ENCODE measurements at regions not wholly inside any gene's neighbourhood (a gene's known extent, or its start where the extent isn't known, plus 50 kb on each side); places are given as distances from the start of the nearest gene placed in this dataset.
A peak's percentile ranks its signal among the peaks of the same experiment; 100 is the strongest.

DNA sequence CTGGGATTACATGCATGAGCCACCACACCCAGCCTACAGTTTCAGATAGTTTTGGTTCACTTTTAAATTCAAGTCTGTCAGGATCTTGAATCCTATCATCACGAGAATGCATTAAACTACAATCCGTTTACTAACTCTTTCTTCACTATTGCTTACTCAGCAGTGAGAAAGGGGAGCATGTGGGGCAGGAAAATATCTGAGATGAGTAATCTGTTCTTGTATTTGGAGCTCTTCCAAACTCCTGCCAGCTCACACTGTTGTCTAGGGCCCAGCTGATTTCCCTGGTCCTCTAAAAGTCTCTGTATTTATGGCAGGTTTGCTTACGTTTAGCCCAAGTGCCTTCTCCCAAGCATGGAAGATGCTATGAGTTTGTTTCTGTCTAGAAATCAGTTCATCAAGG is 152.2 kb downstream of the FGF18 start:
- intact Hi-C loops (cut with micrococcal nuclease; ENCODE audit: unreplicated experiment), result no loop called here

GRCh38 chr5:171573021-171573420 is 153.6 kb downstream of the FGF18 start:
- peaks cover 10% of the 10 kb centered on the region for H3K9me3 ChIP-seq (ENCODE audit: low read depth, low read length, poor library complexity, severe bottlenecking)
- BruUV-seq (replicated peaks), result no TSS peak
- TF ChIP-seq CTCF (conservative IDR thresholded peaks at IDR 0.05; ENCODE audit: low read depth, low read length) (no peak), EZH2 (IDR thresholded peaks at IDR 0.05; ENCODE audit: borderline replicate concordance, low read depth, low read length, poor library complexity, severe bottlenecking) (no peak)
- ChIA-PET POLR2A (ENCODE audit: low non-redundant PET) (no interaction called here), CTCF (no interaction called here)
- H3K4me3 ChIP-seq (ENCODE audit: low read depth, low read length, poor library complexity, severe bottlenecking), result no peak overlapping the region
- intact Hi-C loops (cut with micrococcal nuclease; ENCODE audit: unreplicated experiment), result no loop called here
- H3K27me3 ChIP-seq (replicated peaks; ENCODE audit: insufficient read depth, low read depth, low read length, poor library complexity), result no peaks in the 10 kb centered on the region
- no peak for DNase-seq (ENCODE audit: low spot score)
- no peak overlapping the region for H3K27ac ChIP-seq (ENCODE audit: low read depth, low read length, poor library complexity, severe bottlenecking)
- no peaks in the 10 kb centered on the region for H3K4me1 ChIP-seq (ENCODE audit: insufficient read depth, low read length, poor library complexity, severe bottlenecking)
- H3K36me3 ChIP-seq (ENCODE audit: insufficient read depth, low read length, poor library complexity, severe bottlenecking), result no peaks in the 10 kb centered on the region

More for the DNA sequence above, 152.2 kb downstream of the FGF18 start:
- peak; percentile 29 for DNase-seq (ENCODE audit: low spot score)
- no peaks in the 10 kb centered on the region for H3K4me1 ChIP-seq (ENCODE audit: insufficient read depth, low read length, poor library complexity, severe bottlenecking)
- no peak overlapping the region for H3K27ac ChIP-seq (ENCODE audit: low read depth, low read length, poor library complexity, severe bottlenecking)
- H3K27me3 ChIP-seq (replicated peaks; ENCODE audit: insufficient read depth, low read depth, low read length, poor library complexity), result no peaks in the 10 kb centered on the region
- ChIA-PET CTCF (no interaction called here), POLR2A (ENCODE audit: low non-redundant PET) (no interaction called here)
- peaks cover 10% of the 10 kb centered on the region for H3K9me3 ChIP-seq (ENCODE audit: low read depth, low read length, poor library complexity, severe bottlenecking)
- H3K4me3 ChIP-seq (ENCODE audit: low read depth, low read length, poor library complexity, severe bottlenecking), result no peak overlapping the region
- no peaks in the 10 kb centered on the region for H3K36me3 ChIP-seq (ENCODE audit: insufficient read depth, low read length, poor library complexity, severe bottlenecking)
- BruUV-seq (replicated peaks), result no TSS peak
- TF ChIP-seq CTCF (conservative IDR thresholded peaks at IDR 0.05; ENCODE audit: low read depth, low read length), result no peak
- TF ChIP-seq EZH2 (IDR thresholded peaks at IDR 0.05; ENCODE audit: borderline replicate concordance, low read depth, low read length, poor library complexity, severe bottlenecking), result no peak

GRCh38 chr5:171573451-171574225 is 154.2 kb downstream of the FGF18 start:
- H3K36me3 ChIP-seq (ENCODE audit: insufficient read depth, low read length, poor library complexity, severe bottlenecking), result no peaks in the 10 kb centered on the region
- intact Hi-C loops (cut with micrococcal nuclease; ENCODE audit: unreplicated experiment), result no loop called here
- ChIA-PET POLR2A (ENCODE audit: low non-redundant PET) (no interaction called here), CTCF (no interaction called here)
- H3K27me3 ChIP-seq (replicated peaks; ENCODE audit: insufficient read depth, low read depth, low read length, poor library complexity), result no peaks in the 10 kb centered on the region
- TF ChIP-seq EZH2 (IDR thresholded peaks at IDR 0.05; ENCODE audit: borderline replicate concordance, low read depth, low read length, poor library complexity, severe bottlenecking) (no peak), CTCF (conservative IDR thresholded peaks at IDR 0.05; ENCODE audit: low read depth, low read length) (no peak)
- no peak for DNase-seq (ENCODE audit: low spot score)
- H3K27ac ChIP-seq (ENCODE audit: low read depth, low read length, poor library complexity, severe bottlenecking), result no peak overlapping the region
- H3K4me3 ChIP-seq (ENCODE audit: low read depth, low read length, poor library complexity, severe bottlenecking), result no peak overlapping the region
- H3K9me3 ChIP-seq (ENCODE audit: low read depth, low read length, poor library complexity, severe bottlenecking), result peaks cover 9% of the 10 kb centered on the region
- BruUV-seq (replicated peaks), result no TSS peak
- H3K4me1 ChIP-seq (ENCODE audit: insufficient read depth, low read length, poor library complexity, severe bottlenecking), result no peaks in the 10 kb centered on the region

Measured in A673 (cell line).